GM18508 (cell line): ENCODE measurements at regions not wholly inside any gene's neighbourhood (a gene's known extent, or its start where the extent isn't known, plus 50 kb on each side); places are given as distances from the start of the nearest gene placed in this dataset.

Experiments
- ATAC-seq: cut with Tn5 transposase; IDR thresholded peaks from one replicate; pipeline ENCODE4 v1.9.1; 2021; ENCODE audit warnings: moderate number of reproducible peaks; ENCODE audit not compliant: insufficient read depth, unreplicated experiment

GRCh38 chr1:214918745-214919144 lies 163.8 kb upstream of the KCNK2 start:
- ATAC-seq = no peak

DNA sequence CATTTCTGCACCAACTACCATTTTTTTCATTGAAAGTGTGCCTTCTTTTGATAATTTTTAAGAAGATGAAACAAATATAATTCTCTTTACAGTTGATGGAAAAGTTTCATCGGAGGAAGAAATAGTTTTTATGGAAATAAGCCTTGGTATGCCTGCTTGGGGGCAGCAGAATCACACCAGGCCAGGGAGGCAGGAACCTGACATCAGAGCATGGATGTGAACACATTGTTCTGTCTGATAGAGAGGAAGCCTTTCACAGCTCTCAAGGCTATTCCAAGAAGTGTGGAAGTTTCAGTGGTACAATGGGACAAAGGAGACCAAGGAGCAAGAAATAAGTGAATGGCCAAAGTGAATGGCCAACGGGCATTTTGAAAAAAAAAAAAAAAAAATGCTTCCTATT lies 162.2 kb upstream of the KCNK2 start:
- ATAC-seq = no peak

DNA sequence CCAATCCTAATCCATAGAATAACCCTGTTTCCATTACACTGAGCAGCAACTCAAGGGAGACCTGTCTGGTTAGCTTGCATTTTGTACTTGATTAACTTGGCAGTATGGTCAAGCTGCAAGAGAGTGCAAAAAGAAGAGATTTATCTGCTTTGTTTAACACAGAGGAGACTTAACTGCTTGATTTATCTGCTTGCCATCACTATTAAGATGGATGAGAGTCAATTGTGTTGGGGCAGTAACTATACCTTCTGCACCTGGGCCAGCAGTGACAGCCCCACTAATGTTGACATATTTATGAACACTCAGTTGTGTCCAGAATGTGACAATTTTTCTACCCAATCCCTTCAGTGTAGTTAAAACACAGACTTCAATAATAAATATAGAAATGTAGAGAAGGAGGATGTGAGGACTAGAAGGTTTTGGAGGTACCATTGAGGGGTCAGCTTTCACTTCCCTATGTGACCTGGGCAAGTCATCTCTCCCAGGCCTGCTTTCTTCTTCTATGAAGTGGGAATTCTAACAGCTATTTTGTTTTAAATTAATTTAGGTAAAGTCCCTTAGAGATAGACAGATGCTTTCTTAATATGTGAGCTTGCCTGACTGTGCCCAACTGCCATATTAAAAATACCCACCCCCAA lies 159.1 kb upstream of the KCNK2 start:
- no peak for ATAC-seq

DNA sequence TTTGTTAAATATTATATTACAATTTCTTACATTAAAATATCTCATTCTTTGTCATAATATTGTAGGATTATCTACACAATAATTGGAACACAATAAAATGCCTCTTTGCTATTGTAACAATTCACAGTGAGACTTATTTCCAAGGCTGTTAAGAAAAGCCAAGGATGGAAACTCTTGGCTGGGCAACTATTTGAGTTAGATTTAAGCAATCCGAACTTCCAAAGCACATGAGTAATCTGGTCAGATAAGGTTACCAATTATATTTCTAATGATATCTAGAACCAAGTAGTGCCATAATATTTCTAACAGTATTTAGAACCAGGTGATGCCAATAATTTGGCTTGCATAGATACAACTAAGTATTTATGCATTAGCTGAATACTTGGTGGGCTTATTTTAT lies 154.7 kb upstream of the KCNK2 start:
- ATAC-seq = no peak

GRCh38 chr1:214928574-214928973 lies 154.0 kb upstream of the KCNK2 start:
- ATAC-seq = no peak

- ATAC-seq = no peak
Measured at GRCh38 chr1:214933375-214933774, 149.2 kb upstream of the KCNK2 start.

- ATAC-seq = no peak
Measured at GRCh38 chr1:214934045-214934444, 148.5 kb upstream of the KCNK2 start.

GRCh38 chr1:214935258-214935657 lies 147.3 kb upstream of the KCNK2 start:
- ATAC-seq = no peak

DNA sequence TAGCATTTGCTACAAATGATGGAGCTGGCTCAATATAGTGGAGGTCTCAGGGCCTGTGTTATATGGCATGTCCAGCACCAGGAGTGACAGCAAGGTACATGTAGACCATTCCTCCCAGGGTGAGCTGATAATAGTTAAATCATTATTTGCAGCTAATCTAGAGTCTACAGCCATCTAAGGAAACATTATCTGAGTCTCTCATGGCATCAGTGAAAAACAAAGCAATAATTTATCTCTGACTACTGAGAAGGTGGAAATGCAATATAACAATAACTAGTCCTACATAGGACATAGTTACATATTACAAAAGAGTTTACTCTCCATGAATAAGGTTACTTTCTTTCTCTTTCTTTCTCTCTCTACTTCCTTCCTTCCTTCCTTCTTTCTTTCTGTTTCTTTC lies 143.4 kb upstream of the KCNK2 start:
- ATAC-seq = no peak

DNA sequence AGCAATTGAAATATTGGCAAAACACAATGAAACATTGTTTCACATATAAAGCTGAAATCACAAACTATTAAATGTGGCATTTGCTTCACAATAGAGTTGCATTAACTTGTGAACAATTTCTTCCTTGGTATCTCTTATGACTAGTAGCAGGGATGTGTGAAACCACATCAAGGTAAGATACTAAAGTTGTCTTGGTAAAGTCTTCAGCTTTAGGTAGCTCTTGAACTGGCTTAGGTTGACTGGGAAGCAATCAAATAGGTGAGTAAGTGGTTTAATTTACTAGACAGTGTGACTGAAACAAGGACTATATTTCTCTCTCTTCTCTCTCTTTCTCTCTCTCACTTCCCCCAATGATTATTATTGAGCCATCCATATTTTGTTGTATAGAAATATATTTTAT lies 141.5 kb upstream of the KCNK2 start:
- no peak for ATAC-seq

- no peak for ATAC-seq
Measured at GRCh38 chr1:214943054-214943453, 139.5 kb upstream of the KCNK2 start.

DNA sequence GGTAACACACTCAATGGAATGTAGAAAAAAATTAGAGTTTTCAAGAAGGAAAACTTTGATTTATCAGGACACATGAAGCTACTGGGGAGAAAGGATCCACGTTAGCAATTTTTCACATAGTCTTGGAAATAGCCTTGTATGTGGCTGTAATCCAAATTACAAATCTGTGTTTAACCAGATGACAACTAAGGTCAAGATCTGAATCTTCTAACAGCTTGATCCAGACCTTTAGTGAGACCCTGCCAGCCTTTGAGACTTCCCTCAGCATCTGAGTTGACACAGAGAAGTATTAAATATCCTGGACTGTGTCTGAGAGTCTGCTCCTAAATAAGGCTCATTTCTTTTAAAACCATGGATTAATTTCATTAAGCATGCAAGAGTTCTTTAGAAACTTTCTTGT lies 135.9 kb upstream of the KCNK2 start:
- no peak for ATAC-seq

DNA sequence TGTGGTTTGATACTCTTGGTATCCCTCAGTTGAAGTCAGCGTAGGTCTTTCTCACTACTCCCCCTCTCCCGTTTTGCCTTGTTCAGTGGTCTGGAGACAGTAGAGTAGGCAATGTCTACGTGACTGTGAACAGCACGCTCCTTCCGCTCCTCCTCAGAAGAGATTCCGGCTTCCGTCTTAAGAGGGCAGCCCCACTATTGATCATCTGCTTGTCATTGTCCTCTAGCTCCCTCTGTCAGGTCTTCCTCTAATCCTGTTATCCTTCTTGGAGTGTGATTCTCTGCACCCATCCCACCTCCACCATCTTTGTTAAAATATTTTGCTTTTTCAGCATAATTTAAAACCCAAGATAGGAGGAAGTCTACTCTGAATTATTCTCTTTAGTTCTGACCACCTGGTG lies 129.9 kb upstream of the KCNK2 start:
- ATAC-seq = no peak

DNA sequence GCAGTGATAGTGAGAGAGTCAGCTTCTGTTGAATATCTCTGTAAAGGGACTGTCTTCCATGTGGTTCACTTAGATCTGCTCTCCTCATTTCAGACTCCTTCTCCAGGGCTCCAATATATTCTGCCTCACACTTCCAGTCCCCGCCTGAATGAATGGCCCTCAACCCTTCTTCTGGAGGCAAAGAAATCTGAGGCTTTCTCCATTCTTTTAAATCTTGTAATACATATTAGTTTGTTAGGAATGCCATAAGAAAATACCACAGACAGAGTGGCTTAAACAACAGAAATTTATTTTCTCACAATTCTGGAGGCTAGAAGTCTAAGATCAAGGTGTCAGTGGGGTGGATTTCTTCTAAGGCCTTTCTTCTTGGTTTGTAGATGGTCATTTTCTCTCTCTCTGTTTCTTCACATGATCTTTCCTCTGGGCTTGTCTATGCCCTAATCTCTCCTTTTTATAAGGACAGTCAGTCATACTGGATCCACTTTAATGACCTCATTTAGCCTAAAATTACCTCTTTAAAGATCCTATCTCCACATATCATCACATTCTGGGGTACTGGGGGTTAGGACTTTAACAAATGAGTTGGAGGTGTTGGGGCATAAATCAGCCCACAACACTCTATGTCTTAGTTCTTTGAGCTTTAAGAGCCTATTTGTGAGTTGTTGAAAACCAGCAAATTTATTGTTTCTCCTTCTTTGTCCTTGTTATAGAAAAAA lies 128.5 kb upstream of the KCNK2 start:
- no peak for ATAC-seq

DNA sequence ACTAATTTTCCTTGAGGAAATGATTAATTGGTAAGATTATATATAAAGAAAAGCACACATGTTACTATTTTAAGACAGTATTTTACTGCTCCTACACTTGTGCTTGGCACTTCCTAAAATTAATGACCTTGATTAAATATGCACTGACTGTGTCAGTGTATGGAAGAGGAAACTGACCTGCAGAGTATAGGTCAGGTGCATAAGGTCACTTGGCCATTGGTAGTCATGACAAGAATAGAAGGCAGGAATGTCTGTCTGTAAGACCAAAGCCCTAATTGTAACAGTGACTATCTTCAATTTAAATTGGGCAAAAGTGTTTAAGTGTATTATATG lies 128.0 kb upstream of the KCNK2 start:
- ATAC-seq = no peak

DNA sequence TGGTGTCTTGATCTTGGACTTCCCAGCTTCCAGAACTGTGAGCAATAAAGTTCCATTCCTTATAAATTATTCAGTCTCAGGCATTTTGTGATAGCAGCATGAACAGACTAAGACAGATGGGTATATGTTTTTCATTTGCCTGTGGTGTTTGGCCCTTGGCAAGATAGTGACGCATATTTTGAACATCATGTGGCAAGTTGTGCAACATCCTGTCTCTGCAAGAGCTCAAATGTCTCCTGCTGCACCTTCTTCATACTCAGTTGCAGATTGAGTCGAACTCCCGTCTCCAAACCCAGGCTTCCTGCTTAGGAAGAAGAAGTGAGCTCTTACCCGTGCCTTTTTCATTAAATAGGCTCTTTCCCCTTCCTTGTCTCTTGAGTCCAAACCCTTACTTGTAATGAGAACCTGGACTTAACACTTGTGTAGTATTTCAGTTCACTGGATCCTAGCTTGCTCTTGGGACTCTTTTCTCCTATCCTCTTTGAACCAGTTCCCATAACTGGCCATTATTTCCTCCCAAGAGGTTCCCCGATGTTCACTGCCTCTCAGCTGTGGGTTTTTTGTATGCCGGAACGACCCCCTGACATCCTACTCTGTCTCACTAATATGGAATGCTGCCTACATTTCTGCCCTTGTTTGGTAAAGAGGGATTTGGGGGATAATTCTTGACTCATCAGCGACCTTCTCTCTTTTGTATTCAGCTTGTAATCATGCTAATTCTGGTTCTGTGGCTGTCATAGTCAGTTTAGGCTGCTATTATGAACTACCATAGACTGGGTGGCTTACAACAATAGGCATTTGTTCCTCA lies 125.0 kb upstream of the KCNK2 start:
- no peak for ATAC-seq

GRCh38 chr1:214958486-214958885 lies 124.1 kb upstream of the KCNK2 start:
- no peak for ATAC-seq

DNA sequence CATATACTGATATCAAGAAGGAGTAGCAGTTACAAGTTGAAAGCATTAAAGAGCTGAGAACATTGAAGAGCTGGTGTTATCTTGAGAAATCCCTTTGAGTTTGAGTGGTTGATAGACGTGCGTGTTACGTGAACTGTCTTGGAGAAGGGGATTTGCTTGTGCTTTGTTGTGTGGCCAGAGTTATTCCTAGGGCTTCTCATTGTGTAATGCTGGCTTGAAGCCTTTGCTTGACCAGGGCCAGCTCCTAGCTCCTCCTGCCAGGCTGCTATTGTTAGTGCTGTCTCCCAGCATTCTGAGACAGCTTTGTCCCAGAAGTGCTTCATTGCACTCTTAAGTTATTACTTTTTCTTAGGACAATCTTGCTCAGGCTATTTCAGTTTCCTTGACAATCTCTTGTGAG lies 116.2 kb upstream of the KCNK2 start:
- no peak for ATAC-seq

DNA sequence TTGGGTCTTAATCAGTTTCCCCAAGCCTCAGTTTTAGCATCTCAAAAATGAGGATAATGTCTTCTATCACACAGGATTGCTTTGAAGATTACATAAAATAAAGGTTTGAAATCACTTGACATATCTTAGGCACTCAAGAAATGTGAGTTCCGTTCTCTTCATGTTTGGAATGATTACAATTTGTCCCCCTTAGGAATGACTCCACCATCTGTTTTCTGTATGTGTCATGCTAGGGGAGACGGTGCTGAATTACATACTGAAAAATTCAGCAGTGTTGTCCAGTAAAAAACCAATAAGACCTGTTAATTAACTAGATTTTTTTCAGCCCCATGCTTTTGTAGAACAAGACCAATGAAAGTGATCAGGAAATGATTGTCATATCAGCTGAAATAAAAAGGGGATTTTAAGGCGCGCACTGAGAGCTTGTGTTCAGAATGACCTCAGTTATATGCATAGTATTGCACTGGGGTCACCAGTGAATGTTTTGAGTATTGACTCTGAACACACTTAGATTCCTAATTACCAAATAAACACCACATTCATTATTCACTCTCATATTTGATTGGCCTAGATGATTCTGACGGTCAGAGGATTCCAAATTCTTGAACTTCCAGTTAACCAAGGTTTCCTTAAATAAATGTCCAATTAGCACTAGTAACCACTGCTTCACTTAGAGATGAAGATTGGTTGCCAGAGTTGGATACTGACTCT lies 114.5 kb upstream of the KCNK2 start:
- no peak for ATAC-seq

DNA sequence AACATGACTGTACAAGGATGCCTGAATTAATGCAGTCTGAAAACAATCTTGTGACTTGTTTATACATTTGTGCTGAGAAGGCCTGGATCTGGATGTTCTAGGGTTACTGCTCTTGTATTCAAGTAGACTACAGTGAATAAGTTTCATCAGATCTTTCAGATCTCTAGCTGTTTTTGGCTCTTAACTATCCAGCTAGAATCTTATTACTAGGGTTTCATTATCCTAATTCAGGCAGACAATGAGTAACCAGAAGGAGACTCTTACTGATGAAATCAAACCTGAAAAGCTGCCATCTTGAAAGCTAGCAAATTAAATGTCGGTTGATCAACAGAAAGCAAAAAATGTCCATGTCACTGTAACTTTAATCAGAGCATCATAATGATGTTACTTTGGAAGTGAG lies 112.5 kb upstream of the KCNK2 start:
- no peak for ATAC-seq

GRCh38 chr1:214971071-214971470 lies 111.5 kb upstream of the KCNK2 start:
- ATAC-seq = no peak
